ENCODE measurements at regions not wholly inside any gene's neighbourhood (a gene's known extent, or its start where the extent isn't known, plus 50 kb on each side); places are given as distances from the start of the nearest gene placed in this dataset.

GRCh38 chr18:10051877-10052631, 138.2 kb downstream of the VAPA start:
- Histone ChIP-seq H3K27ac (ENCODE audit: low read length) (no peak overlapping the region), H3K79me2 (replicated peaks; ENCODE audit: insufficient read depth, low read length) (no peaks in the 10 kb centered on the region)
- TF ChIP-seq RAD21 (conservative IDR thresholded peaks at IDR 0.05) (no peak), EP300 (conservative IDR thresholded peaks at IDR 0.05; ENCODE audit: poor library complexity, severe bottlenecking) (no peak)

GRCh38 chr18:10052871-10053270, 139.1 kb downstream of the VAPA start:
- Histone ChIP-seq H3K9me3 (ENCODE audit: low read length) (no peaks in the 10 kb centered on the region), H3K4me2 (ENCODE audit: low read length) (no peak overlapping the region), H3K9me2 (ENCODE audit: insufficient read depth, low read length) (no peaks in the 10 kb centered on the region), H4K20me1 (ENCODE audit: insufficient read depth) (no peaks in the 10 kb centered on the region), H2AFZ (ENCODE audit: low read depth, low read length) (no peak overlapping the region), H3K27ac (ENCODE audit: low read length) (no peak overlapping the region), H3K4me3 (ENCODE audit: low read length) (no peak overlapping the region), H3K9ac (ENCODE audit: low read length) (no peak overlapping the region), H3K27me3 (ENCODE audit: insufficient read depth, low read depth, low read length) (no peaks in the 10 kb centered on the region), H3F3A (ENCODE audit: insufficient read depth, low read length, poor library complexity, severe bottlenecking) (no peaks in the 10 kb centered on the region), H3K36me3 (ENCODE audit: insufficient read depth, low read length) (no peaks in the 10 kb centered on the region), H3K79me2 (replicated peaks; ENCODE audit: insufficient read depth, low read length) (no peaks in the 10 kb centered on the region)
- TF ChIP-seq SMC3 (conservative IDR thresholded peaks at IDR 0.05; ENCODE audit: poor library complexity), result no peak
- no peak for TF ChIP-seq MXI1 (conservative IDR thresholded peaks at IDR 0.05; ENCODE audit: poor library complexity, severe bottlenecking)
- TF ChIP-seq REST (IDR thresholded peaks at IDR 0.05; ENCODE audit: borderline replicate concordance), result no peak
- no peak for TF ChIP-seq POLR2AphosphoS5 (IDR thresholded peaks at IDR 0.05)
- TF ChIP-seq EZH2 (IDR thresholded peaks at IDR 0.05; ENCODE audit: borderline replicate concordance, insufficient read depth, low read length, poor library complexity, severe bottlenecking), result no peak
- TF ChIP-seq RAD21 (conservative IDR thresholded peaks at IDR 0.05), result no peak
- TF ChIP-seq TAF1 (IDR thresholded peaks at IDR 0.05; ENCODE audit: low read depth), result no peak
- TF ChIP-seq CTCF (IDR thresholded peaks at IDR 0.05; ENCODE audit: poor library complexity, severe bottlenecking), result no peak
- TF ChIP-seq EP300 (conservative IDR thresholded peaks at IDR 0.05; ENCODE audit: poor library complexity, severe bottlenecking), result no peak

More at GRCh38 chr18:10051877-10052631, 138.2 kb downstream of the VAPA start:
- Histone ChIP-seq H2AFZ (ENCODE audit: low read depth, low read length) (no peak overlapping the region), H3K4me3 (ENCODE audit: low read length) (no peak overlapping the region), H3K9ac (ENCODE audit: low read length) (no peak overlapping the region), H3K4me2 (ENCODE audit: low read length) (no peak overlapping the region), H3K9me3 (ENCODE audit: low read length) (no peaks in the 10 kb centered on the region), H4K20me1 (ENCODE audit: insufficient read depth) (no peaks in the 10 kb centered on the region), H3K27me3 (ENCODE audit: insufficient read depth, low read depth, low read length) (no peaks in the 10 kb centered on the region), H3K9me2 (ENCODE audit: insufficient read depth, low read length) (no peaks in the 10 kb centered on the region), H3F3A (ENCODE audit: insufficient read depth, low read length, poor library complexity, severe bottlenecking) (no peaks in the 10 kb centered on the region), H3K36me3 (ENCODE audit: insufficient read depth, low read length) (no peaks in the 10 kb centered on the region)
